HL-60 (cell line): ENCODE measurements at regions not wholly inside any gene's neighbourhood (a gene's known extent, or its start where the extent isn't known, plus 50 kb on each side); places are given as distances from the start of the nearest gene placed in this dataset.

Experiments
- DNase-seq, 2 experiments: peaks; one replicate each; pipeline ENCODE4 v3.0.0-alpha.2; 2010 to 2020; ENCODE audit warnings: low read depth in 1 of 2, low spot score in 1 of 2
- H3K27ac ChIP-seq: fragments of 250-450 bp; sonication (Bioruptor Pico); replicated peaks from 2 replicates; pipeline ENCODE4 v1.5.1; 2020; ENCODE audit warnings: mild to moderate bottlenecking, moderate library complexity
- H3K27me3 ChIP-seq: fragments of 250-450 bp; sonication (Bioruptor Pico); 2 replicates; pipeline ENCODE4 v1.5.1; 2021; ENCODE audit warnings: mild to moderate bottlenecking, moderate library complexity; ENCODE audit not compliant: insufficient read depth, poor library complexity, severe bottlenecking
- H3K4me3 ChIP-seq: replicated peaks from 2 replicates; pipeline ENCODE4 v1.5.1; 2011; ENCODE audit warnings: mild to moderate bottlenecking, control low read depth, low read length; ENCODE audit not compliant: insufficient read depth
- GABPA ChIP-seq: IDR thresholded peaks from 2 replicates; pipeline ENCODE4 v1.6.1; 2012; ENCODE audit warnings: low read depth
- POLR2AphosphoS5 ChIP-seq: IDR thresholded peaks from 2 replicates; pipeline ENCODE4 v1.6.1; 2012; ENCODE audit warnings: low read depth
- SPI1 ChIP-seq: IDR thresholded peaks from 2 replicates; pipeline ENCODE4 v1.6.1; 2012; ENCODE audit warnings: low read depth, mild to moderate bottlenecking, borderline replicate concordance
- TF ChIP-seq, protein P1 (sequence below): IDR thresholded peaks from 2 replicates; pipeline ENCODE4 v1.6.1; 2012; ENCODE audit warnings: low read depth; ENCODE audit not compliant: insufficient replicate concordance
- TF ChIP-seq, protein P2 (sequence below): IDR thresholded peaks from one replicate; pipeline ENCODE4 v1.5.1; 2011; ENCODE audit warnings: low read length, control low read depth, inconsistent platforms; ENCODE audit not compliant: insufficient read depth

DNA sequence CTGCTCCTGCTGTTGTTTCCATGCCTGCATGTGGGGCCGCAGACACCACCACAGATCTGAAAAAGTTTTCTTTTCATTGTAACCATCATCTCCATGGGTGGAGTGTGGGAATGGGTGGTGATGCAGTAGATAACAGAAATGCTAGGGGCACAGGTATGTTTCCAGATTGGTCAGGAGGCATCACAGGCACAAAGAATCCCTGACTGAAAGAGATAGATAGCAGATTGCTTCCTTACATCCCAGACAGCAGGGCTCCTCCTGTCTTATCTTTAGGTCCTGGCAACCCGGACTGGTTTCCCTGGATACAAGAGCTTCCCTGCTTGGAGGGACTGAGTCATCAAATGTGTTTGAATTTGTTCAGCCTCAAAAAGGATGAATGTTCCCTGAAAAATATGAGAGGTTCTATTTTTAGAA lies 1937.6 kb downstream of the PCDH9 start:
- Histone ChIP-seq H3K27me3 (no peaks in the 10 kb centered on the region), H3K4me3 (no peak overlapping the region), H3K27ac (no peak overlapping the region)
- no peak for DNase-seq
- TF ChIP-seq POLR2AphosphoS5 (no peak), GABPA (no peak), SPI1 (no peak)
- TF ChIP-seq, protein P1, sequence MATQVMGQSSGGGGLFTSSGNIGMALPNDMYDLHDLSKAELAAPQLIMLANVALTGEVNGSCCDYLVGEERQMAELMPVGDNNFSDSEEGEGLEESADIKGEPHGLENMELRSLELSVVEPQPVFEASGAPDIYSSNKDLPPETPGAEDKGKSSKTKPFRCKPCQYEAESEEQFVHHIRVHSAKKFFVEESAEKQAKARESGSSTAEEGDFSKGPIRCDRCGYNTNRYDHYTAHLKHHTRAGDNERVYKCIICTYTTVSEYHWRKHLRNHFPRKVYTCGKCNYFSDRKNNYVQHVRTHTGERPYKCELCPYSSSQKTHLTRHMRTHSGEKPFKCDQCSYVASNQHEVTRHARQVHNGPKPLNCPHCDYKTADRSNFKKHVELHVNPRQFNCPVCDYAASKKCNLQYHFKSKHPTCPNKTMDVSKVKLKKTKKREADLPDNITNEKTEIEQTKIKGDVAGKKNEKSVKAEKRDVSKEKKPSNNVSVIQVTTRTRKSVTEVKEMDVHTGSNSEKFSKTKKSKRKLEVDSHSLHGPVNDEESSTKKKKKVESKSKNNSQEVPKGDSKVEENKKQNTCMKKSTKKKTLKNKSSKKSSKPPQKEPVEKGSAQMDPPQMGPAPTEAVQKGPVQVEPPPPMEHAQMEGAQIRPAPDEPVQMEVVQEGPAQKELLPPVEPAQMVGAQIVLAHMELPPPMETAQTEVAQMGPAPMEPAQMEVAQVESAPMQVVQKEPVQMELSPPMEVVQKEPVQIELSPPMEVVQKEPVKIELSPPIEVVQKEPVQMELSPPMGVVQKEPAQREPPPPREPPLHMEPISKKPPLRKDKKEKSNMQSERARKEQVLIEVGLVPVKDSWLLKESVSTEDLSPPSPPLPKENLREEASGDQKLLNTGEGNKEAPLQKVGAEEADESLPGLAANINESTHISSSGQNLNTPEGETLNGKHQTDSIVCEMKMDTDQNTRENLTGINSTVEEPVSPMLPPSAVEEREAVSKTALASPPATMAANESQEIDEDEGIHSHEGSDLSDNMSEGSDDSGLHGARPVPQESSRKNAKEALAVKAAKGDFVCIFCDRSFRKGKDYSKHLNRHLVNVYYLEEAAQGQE = no peak
- TF ChIP-seq, protein P2, sequence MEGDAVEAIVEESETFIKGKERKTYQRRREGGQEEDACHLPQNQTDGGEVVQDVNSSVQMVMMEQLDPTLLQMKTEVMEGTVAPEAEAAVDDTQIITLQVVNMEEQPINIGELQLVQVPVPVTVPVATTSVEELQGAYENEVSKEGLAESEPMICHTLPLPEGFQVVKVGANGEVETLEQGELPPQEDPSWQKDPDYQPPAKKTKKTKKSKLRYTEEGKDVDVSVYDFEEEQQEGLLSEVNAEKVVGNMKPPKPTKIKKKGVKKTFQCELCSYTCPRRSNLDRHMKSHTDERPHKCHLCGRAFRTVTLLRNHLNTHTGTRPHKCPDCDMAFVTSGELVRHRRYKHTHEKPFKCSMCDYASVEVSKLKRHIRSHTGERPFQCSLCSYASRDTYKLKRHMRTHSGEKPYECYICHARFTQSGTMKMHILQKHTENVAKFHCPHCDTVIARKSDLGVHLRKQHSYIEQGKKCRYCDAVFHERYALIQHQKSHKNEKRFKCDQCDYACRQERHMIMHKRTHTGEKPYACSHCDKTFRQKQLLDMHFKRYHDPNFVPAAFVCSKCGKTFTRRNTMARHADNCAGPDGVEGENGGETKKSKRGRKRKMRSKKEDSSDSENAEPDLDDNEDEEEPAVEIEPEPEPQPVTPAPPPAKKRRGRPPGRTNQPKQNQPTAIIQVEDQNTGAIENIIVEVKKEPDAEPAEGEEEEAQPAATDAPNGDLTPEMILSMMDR = no peak

DNA sequence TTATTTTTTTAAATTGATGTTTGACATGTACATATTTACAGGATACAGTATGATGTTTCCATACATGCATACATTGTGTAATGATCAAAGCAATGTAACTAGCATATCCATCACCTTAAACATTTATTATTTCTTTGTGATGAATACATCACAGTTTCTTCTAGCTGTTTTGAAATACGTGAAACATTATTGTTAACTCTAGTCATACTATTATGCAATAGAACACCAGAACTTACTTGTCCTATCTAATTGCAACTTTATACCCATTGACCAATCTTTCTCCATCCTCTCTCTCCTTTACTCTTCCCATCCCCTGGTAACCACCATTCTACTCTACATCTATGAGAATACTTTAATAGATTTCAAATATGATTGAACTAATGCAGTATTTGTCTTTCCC lies 1942.7 kb downstream of the PCDH9 start:
- TF ChIP-seq GABPA (no peak), SPI1 (no peak), POLR2AphosphoS5 (no peak)
- TF ChIP-seq, protein P2 = no peak
- TF ChIP-seq, protein P1 = no peak

DNA sequence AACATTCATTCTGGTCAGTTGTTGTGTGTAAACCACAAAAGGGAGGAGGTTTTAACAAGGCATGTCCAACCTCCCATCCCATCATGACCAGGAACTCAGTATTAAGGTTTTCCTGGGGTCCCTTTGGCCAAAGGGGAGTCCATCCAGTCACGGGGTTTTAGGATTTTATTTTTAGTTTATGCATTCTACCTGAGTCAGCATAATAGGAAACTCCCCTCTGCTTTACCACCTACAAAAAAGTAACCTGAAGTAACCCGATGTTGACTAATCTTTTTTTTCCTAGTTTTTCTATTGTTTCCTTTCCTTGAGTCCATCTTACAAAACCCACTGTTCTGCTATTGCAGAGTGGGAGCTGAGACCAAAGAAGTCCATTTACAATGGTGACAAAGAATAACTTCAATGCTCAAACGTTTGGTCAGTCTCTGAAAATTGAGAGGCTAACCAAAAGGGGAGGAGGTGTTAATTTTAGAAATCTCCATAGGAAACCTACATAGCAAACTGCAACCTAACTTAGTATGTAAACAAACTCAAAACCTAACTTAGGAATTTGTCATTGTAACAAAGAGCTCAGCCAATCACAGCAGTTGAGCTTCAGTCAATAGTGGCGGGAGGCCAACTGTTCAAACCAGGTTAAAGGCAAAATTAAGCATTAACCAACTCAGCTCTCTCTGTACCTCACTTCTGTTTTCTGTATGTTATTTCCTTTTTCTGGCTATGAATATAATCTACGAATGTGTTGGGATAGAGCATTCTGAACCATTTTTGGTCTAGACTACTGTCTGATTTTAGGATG lies 1954.1 kb downstream of the PCDH9 start:
- Histone ChIP-seq H3K27me3 (no peaks in the 10 kb centered on the region), H3K27ac (no peak overlapping the region)
- TF ChIP-seq, protein P2 = no peak
- no peak for TF ChIP-seq GABPA
- TF ChIP-seq POLR2AphosphoS5 = no peak
- TF ChIP-seq, protein P1 = no peak
- TF ChIP-seq SPI1 = no peak

More for the DNA sequence above, 1942.7 kb downstream of the PCDH9 start:
- Histone ChIP-seq H3K27me3 (no peaks in the 10 kb centered on the region), H3K4me3 (no peak overlapping the region), H3K27ac (no peak overlapping the region)
- no peak for DNase-seq

More for the DNA sequence above, 1954.1 kb downstream of the PCDH9 start:
- DNase-seq = no peak
- H3K4me3 ChIP-seq = no peak overlapping the region
